ENCODE measurements at regions not wholly inside any gene's neighbourhood (a gene's known extent, or its start where the extent isn't known, plus 50 kb on each side); places are given as distances from the start of the nearest gene placed in this dataset.

DNA sequence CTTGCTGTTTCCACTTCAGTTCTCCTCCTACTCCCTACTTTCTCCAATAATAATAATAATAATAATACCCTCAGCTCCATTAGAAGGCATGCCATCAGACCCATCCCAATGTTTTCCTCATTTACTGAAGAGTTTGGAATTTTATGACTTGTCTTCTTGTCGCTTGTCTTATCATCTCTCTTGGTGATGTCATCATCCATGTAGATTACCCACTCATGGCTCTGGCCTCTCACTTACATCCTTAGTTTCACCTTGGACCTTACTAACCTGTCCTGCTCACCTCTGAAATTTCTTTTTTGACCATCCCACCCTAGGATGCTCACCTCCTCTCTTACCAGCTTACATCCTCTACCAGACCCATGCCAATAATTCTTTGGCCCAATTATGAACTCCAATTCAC, 329.3 kb downstream of the ACTL7B start:
- dilution Hi-C loops (cut with MboI; ENCODE audit: extremely low pct_ligation_motif_present, low sequenced_read_pairs): no loop called here
- H2AFZ ChIP-seq (ENCODE audit: low read depth, low read length): no peak overlapping the region

More for the DNA sequence above, 329.3 kb downstream of the ACTL7B start:
- no peaks in the 10 kb centered on the region for H3K9me3 ChIP-seq (replicated peaks; ENCODE audit: control insufficient read depth, insufficient read depth, low read length)
- CTCF ChIA-PET: no interaction called here
- no peaks in the 10 kb centered on the region for H3K79me2 ChIP-seq (ENCODE audit: control insufficient read depth, insufficient read depth, low read length)
- no peaks in the 10 kb centered on the region for H3K9me1 ChIP-seq (replicated peaks; ENCODE audit: control insufficient read depth, extremely low read depth, insufficient read depth, low read length)
- no peak overlapping the region for H3K27ac ChIP-seq (ENCODE audit: insufficient read depth, low read depth, low read length)
- no peaks in the 10 kb centered on the region for H3K36me3 ChIP-seq (ENCODE audit: control insufficient read depth in 2 of 2, extremely low read depth in 1 of 2, insufficient read depth in 2 of 2, low read length in 2 of 2)
- POLR2A ChIA-PET: no interaction called here
- H3K4me3 ChIP-seq (replicated peaks in 1 of 3; ENCODE audit: insufficient read depth in 1 of 3, low read depth in 1 of 3, low read length in 3 of 3): no peak overlapping the region
- no peaks in the 10 kb centered on the region for H3K27me3 ChIP-seq (ENCODE audit: control insufficient read depth in 2 of 2, insufficient read depth in 2 of 2, low read length in 2 of 2)
- H3K4me2 ChIP-seq (ENCODE audit: insufficient read depth, low read length): no peak overlapping the region
- no peak overlapping the region for H3K9ac ChIP-seq (replicated peaks; ENCODE audit: extremely low read depth, insufficient read depth, low read length)
- no TSS peak for BruUV-seq (replicated peaks)
- intact Hi-C loops (cut with micrococcal nuclease): no loop called here
- FAIRE-seq: no peak
- no peak for DNase-seq (ENCODE audit: low read depth, low spot score)
- no peaks in the 10 kb centered on the region for H3K4me1 ChIP-seq (ENCODE audit: control insufficient read depth, extremely low read depth, insufficient read depth, low read length)
- TF ChIP-seq POLR2AphosphoS5 (IDR thresholded peaks at IDR 0.05; ENCODE audit: insufficient read depth, low read depth, low read length): no peak
- TF ChIP-seq GATA2 (IDR thresholded peaks at IDR 0.05; ENCODE audit: insufficient read depth, insufficient read length, low read depth, low read length): no peak
- no peak for TF ChIP-seq CTCF (IDR thresholded peaks at IDR 0.05; ENCODE audit: extremely low read depth in 1 of 2, insufficient read depth in 1 of 2, low read depth in 1 of 2, low read length in 2 of 2)
- no peak for TF ChIP-seq EZH2 (IDR thresholded peaks at IDR 0.05; ENCODE audit: borderline replicate concordance, low read depth, low read length, severe bottlenecking)
- TF ChIP-seq MYC (IDR thresholded peaks at IDR 0.05; ENCODE audit: low read depth, low read length): no peak
- no peak for TF ChIP-seq JUN (IDR thresholded peaks at IDR 0.05; ENCODE audit: borderline replicate concordance, insufficient read depth, insufficient read length, low read depth)
- TF ChIP-seq MAX (IDR thresholded peaks at IDR 0.05; ENCODE audit: insufficient read depth, insufficient read length): no peak
- TF ChIP-seq FOS (IDR thresholded peaks at IDR 0.05; ENCODE audit: borderline replicate concordance, insufficient read depth, low read length): no peak
- TF ChIP-seq POLR2A (IDR thresholded peaks at IDR 0.05; ENCODE audit: low read depth, low read length): no peak
- no peaks in the 10 kb centered on the region for H4K20me1 ChIP-seq (replicated peaks; ENCODE audit: control insufficient read depth, extremely low read depth, insufficient read depth, low read length)

Data from endothelial cell of umbilical vein (primary cell).